Esophagus muscularis mucosa (tissue), 4 donors: ENCODE measurements at regions not wholly inside any gene's neighbourhood (a gene's known extent, or its start where the extent isn't known, plus 50 kb on each side); places are given as distances from the start of the nearest gene placed in this dataset.

ENCODE experiments used
- DNase-seq: peaks from one replicate; pipeline ENCODE4 v3.0.0-alpha.2; 2017; ENCODE audit errors: extremely low spot score
- H3K27ac ChIP-seq, 4 donors: fragments of 200-600 bp; sonication (generic); replicated peaks in 1 of 4; 1 replicate in 3 of 4; 2 replicates in 1 of 4; pipeline ENCODE4 v1.5.1; 2016 to 2019; ENCODE audit warnings: mild to moderate bottlenecking in 1 of 4
- H3K27me3 ChIP-seq, 4 donors: fragments of 200-600 bp; sonication (generic); one replicate each; pipeline versions ENCODE4 v1.5.1 to v1.6.0; 2016 to 2019
- H3K36me3 ChIP-seq, 4 donors: fragments of 200-600 bp; sonication (generic); one replicate each; pipeline ENCODE4 v1.5.1; 2016 to 2019
- H3K4me1 ChIP-seq, 4 donors: fragments of 200-600 bp; sonication (generic); one replicate each; pipeline ENCODE4 v1.5.1; 2016 to 2019
- H3K4me3 ChIP-seq, 4 donors: fragments of 200-600 bp; sonication (generic); 1 replicate in 2 of 4; 2 replicates in 2 of 4; pipeline ENCODE4 v1.5.1; 2016 to 2019; ENCODE audit warnings: mild to moderate bottlenecking in 4 of 4, moderate library complexity in 1 of 4
- H3K9me3 ChIP-seq, 4 donors: fragments of 200-600 bp; sonication (generic); 1 replicate in 3 of 4; 2 replicates in 1 of 4; pipeline ENCODE4 v1.5.1; 2016 to 2019
- EP300 ChIP-seq: sonication (generic); formaldehyde crosslinking; IDR thresholded peaks from one replicate; pipeline ENCODE4 v1.6.1; 2017; ENCODE audit warnings: antibody characterized with exemption
- POLR2A ChIP-seq: fragments of 450-650 bp; IDR thresholded peaks from one replicate; pipeline ENCODE4 v1.6.1; 2017; ENCODE audit warnings: antibody characterized with exemption, moderate library complexity, mild to moderate bottlenecking, low read depth
- POLR2AphosphoS5 ChIP-seq, 2 donors: sonication (generic); formaldehyde crosslinking; IDR thresholded peaks; one replicate each; pipeline ENCODE4 v1.6.1; 2017; ENCODE audit warnings: antibody characterized with exemption in 2 of 2
- WGBS: methylation state at CpG from one replicate; pipeline ENCODE4 v1.1.5; 2018; 5-methylcytosine and 5-hydroxymethylcytosine counted together
- intact Hi-C: fragments of 100-400 bp; cut with DNase I; formaldehyde crosslinking; loops from one replicate; pipeline ENCODE4 v1.15.1; 2023
- TF ChIP-seq, protein P1 (sequence below), 3 experiments: fragments of 200-600 bp in 2 of 3; fragments of 450-650 bp in 1 of 3; sonication (generic) in 2 of 3; IDR thresholded peaks; one replicate each; pipeline ENCODE4 v1.5.1; 2017 to 2019; ENCODE audit warnings: antibody characterized with exemption in 3 of 3, mild to moderate bottlenecking in 2 of 3, moderate library complexity in 1 of 3

DNA sequence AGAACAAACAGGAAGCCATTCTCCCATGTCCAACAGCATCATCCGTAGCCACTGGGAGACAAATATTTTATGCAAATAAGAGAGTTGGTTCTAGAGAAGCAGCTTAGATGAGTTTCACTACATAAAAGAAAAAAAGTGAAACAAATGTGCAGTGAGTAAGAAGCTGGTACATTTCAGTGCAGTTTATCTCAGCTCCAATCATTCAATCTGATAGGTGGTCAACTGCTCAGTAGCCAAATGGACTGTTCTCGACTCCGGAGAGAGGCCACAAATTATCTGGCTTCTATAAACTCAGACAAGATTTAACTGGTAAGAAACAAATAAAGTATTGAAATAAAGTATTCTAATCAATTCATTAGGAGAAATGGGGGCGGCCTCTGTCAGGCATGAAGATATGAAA is 68.3 kb downstream of the MAF start:
- no peaks in the 10 kb centered on the region for H3K36me3 ChIP-seq
- no peaks in the 10 kb centered on the region for H3K27me3 ChIP-seq
- WGBS = 97% methylated on average over 4 of the region's 4 CpGs
- no peaks in the 10 kb centered on the region for H3K9me3 ChIP-seq
- intact Hi-C loops = no loop called here
- no peak for TF ChIP-seq POLR2A
- no peak for TF ChIP-seq EP300
- TF ChIP-seq, protein P1, sequence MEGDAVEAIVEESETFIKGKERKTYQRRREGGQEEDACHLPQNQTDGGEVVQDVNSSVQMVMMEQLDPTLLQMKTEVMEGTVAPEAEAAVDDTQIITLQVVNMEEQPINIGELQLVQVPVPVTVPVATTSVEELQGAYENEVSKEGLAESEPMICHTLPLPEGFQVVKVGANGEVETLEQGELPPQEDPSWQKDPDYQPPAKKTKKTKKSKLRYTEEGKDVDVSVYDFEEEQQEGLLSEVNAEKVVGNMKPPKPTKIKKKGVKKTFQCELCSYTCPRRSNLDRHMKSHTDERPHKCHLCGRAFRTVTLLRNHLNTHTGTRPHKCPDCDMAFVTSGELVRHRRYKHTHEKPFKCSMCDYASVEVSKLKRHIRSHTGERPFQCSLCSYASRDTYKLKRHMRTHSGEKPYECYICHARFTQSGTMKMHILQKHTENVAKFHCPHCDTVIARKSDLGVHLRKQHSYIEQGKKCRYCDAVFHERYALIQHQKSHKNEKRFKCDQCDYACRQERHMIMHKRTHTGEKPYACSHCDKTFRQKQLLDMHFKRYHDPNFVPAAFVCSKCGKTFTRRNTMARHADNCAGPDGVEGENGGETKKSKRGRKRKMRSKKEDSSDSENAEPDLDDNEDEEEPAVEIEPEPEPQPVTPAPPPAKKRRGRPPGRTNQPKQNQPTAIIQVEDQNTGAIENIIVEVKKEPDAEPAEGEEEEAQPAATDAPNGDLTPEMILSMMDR (IDR thresholded peaks at IDR 0.05) = no peak
- TF ChIP-seq POLR2AphosphoS5 (IDR thresholded peaks at IDR 0.05) = no peak
- no peak for DNase-seq
- H3K4me3 ChIP-seq = no peak overlapping the region
- peaks cover 0 to 6% (median 0%) of the 10 kb centered on the region in 4 donors for H3K4me1 ChIP-seq
- no peak overlapping the region for H3K27ac ChIP-seq

DNA sequence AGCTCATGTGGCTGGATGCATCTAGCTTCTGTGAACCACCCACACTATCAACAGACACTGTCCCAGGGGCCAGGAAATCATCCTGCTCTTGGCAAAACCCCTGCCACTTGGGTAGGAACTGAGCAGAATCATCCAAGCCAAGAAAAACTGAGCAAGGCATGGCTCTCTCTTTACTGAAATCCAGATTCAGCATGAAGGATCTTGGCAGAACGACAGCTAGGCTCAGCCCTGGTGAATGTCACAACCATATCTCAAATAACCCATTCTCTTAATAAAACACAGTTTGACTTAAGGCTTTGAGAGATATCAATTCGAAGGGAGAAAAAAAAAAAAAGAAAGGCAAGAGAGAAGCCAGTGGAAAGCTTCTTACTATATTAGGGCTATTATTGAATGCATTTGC is 72.2 kb downstream of the MAF start:
- H3K27ac ChIP-seq = no peak overlapping the region
- no peak for TF ChIP-seq POLR2A
- TF ChIP-seq, protein P1 (IDR thresholded peaks at IDR 0.05) = no peak
- no peak for TF ChIP-seq EP300
- no peak for TF ChIP-seq POLR2AphosphoS5 (IDR thresholded peaks at IDR 0.05)
- intact Hi-C loops = no loop called here
- DNase-seq = no peak
- H3K27me3 ChIP-seq = no peaks in the 10 kb centered on the region
- H3K4me3 ChIP-seq = no peak overlapping the region
- peaks cover 0 to 6% (median 0%) of the 10 kb centered on the region in 4 donors for H3K4me1 ChIP-seq
- H3K9me3 ChIP-seq = no peaks in the 10 kb centered on the region
- WGBS = 21% methylated on average over 2 of the region's 2 CpGs
- H3K36me3 ChIP-seq = no peaks in the 10 kb centered on the region

DNA sequence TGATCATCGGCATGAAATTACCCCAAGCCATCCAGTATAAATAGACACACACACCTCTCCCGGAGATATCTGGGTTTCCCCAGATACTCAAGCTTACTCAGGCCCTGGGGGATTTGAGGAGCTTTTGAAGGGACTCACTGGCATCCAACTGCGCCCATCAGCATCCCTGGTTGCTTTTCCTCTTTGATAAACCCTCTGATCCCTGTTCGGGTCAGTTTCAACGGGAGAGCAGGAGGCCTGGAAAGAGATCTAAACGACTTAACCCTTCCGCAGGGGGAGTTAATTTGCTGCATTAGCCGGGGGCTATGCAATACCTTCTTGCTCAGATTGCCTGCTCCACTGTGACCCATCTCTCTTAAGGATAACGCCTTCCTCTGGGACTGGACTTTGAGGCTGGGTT is 76.6 kb downstream of the MAF start:
- Histone ChIP-seq H3K27ac (no peak overlapping the region), H3K27me3 (no peaks in the 10 kb centered on the region), H3K4me3 (no peak overlapping the region), H3K36me3 (no peaks in the 10 kb centered on the region), H3K4me1 (peaks cover 0 to 6% (median 0%) of the 10 kb centered on the region in 4 donors), H3K9me3 (no peaks in the 10 kb centered on the region)
- WGBS = 73% methylated on average over 9 of the region's 9 CpGs
- intact Hi-C loops = no loop called here
- TF ChIP-seq POLR2A (no peak), EP300 (no peak), POLR2AphosphoS5 (IDR thresholded peaks at IDR 0.05) (no peak)
- TF ChIP-seq, protein P1 (IDR thresholded peaks at IDR 0.05) = no peak
- DNase-seq = no peak

DNA sequence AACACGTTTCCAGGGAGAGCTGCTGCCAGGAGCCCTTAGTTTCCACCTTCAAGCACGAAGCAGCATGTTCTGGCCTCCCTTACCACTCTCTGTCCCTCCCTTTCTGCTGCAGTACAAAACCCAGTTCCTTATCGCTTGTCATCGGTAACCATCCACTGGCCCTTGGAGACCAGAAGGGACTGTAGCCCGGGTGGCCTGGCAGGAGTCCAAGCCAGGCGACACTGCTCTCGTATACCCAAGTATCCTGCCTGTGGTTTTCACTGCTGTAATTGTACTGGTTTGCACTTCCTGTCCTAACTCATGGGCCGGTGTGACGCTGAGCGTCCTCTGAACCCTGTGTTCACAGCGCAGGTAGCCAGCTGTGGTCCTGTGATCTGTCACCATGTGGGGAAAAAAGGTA is 81.1 kb downstream of the MAF start:
- Histone ChIP-seq H3K4me1 (no peaks in the 10 kb centered on the region), H3K9me3 (no peaks in the 10 kb centered on the region), H3K27me3 (peaks cover 0 to 4% (median 0%) of the 10 kb centered on the region in 4 donors), H3K4me3 (no peak overlapping the region), H3K27ac (no peak overlapping the region), H3K36me3 (no peaks in the 10 kb centered on the region)
- TF ChIP-seq POLR2A = no peak
- TF ChIP-seq EP300 = no peak
- TF ChIP-seq, protein P1 (IDR thresholded peaks at IDR 0.05) = no peak
- TF ChIP-seq POLR2AphosphoS5 (IDR thresholded peaks at IDR 0.05) = no peak
- WGBS = 62% methylated on average over 11 of the region's 11 CpGs
- no peak for DNase-seq
- intact Hi-C loops = no loop called here

DNA sequence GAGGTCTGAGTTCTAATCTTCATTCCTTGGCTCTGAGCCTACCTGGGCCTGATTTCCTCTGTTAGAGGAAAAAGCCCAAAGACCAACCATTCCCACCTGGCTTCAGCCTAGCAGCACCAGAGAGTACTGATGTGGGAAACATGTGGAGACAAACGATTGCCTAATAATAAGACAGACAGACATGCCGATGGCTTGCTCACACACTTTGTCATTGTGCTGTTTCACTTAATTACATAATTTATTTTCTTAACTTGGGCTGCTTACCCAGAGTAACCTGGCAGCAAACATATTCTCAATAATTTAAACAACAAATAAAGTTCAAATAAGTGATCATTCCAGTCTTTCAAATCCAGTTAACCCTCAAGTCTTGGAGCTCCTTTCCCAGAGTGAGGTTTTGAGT is 83.4 kb downstream of the MAF start:
- H3K4me3 ChIP-seq = no peak overlapping the region
- H3K36me3 ChIP-seq = no peaks in the 10 kb centered on the region
- H3K27me3 ChIP-seq = peaks cover 0 to 13% (median 1%) of the 10 kb centered on the region in 4 donors
- TF ChIP-seq POLR2A (no peak), EP300 (no peak), POLR2AphosphoS5 (IDR thresholded peaks at IDR 0.05) (no peak)
- TF ChIP-seq, protein P1 (IDR thresholded peaks at IDR 0.05) = no peak
- H3K27ac ChIP-seq = no peak overlapping the region
- DNase-seq = no peak
- intact Hi-C loops = no loop called here
- H3K4me1 ChIP-seq = no peaks in the 10 kb centered on the region
- 69% methylated on average over 2 of the region's 2 CpGs for WGBS
- no peaks in the 10 kb centered on the region for H3K9me3 ChIP-seq
